D721Med (cell line): ENCODE measurements at regions not wholly inside any gene's neighbourhood (a gene's known extent, or its start where the extent isn't known, plus 50 kb on each side); places are given as distances from the start of the nearest gene placed in this dataset.

Experiments used
- DNase-seq: peaks from one replicate; pipeline ENCODE4 v3.0.0; 2011; ENCODE audit warnings: low spot score; ENCODE audit not compliant: insufficient read length
- FAIRE-seq: peaks from 2 replicates; lab custom pipeline; 2011; peaks lifted over from hg19 to GRCh38; lab: Jason Lieb, UNC
- TF ChIP-seq, protein P1 (sequence below): IDR thresholded peaks from 2 replicates; pipeline ENCODE4 v1.5.1; 2012; ENCODE audit warnings: mild to moderate bottlenecking, control low read depth; ENCODE audit not compliant: insufficient read depth; ENCODE audit errors: missing control alignments

DNA sequence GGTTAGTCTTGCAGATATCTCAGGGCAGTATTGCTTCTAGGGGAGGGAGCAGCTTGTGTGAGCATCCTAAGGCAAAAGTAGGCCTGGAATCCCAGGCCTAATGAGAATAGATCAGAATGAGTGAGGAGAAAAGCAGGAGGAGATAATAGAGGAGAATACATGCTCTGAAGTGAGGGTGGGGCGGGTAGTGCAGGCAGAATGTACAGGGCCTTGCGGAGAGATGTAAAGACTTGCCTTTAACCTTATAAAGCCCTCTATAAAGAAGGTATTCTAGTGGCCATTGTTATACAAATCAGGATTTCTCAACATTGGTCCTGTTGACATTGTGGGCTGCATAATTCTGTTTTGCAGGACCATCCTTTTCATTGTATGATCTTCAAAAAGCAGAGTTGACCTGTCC, 855.3 kb downstream of the PCDH7 start:
- FAIRE-seq: no peak
- no peak for DNase-seq
- TF ChIP-seq, protein P1, sequence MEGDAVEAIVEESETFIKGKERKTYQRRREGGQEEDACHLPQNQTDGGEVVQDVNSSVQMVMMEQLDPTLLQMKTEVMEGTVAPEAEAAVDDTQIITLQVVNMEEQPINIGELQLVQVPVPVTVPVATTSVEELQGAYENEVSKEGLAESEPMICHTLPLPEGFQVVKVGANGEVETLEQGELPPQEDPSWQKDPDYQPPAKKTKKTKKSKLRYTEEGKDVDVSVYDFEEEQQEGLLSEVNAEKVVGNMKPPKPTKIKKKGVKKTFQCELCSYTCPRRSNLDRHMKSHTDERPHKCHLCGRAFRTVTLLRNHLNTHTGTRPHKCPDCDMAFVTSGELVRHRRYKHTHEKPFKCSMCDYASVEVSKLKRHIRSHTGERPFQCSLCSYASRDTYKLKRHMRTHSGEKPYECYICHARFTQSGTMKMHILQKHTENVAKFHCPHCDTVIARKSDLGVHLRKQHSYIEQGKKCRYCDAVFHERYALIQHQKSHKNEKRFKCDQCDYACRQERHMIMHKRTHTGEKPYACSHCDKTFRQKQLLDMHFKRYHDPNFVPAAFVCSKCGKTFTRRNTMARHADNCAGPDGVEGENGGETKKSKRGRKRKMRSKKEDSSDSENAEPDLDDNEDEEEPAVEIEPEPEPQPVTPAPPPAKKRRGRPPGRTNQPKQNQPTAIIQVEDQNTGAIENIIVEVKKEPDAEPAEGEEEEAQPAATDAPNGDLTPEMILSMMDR: no peak

DNA sequence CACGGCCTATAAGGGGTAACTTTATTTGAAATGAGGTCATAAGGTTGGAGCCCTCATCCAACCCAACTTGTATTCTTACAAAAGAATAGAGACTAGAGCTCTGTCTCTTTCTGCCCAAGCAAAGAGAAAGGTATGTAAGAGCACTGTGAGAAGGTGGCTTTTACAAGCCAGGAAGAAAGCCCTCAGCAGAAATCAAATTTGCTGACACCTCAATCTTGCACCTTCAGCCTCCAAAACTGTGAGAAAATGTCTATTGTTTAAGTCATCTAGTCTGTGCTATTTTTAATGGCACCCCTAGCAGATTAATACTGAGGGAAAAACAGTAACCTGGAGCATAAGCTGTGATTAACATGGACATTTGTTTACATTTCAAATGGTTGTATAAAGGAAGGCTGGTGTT, 860.7 kb downstream of the PCDH7 start:
- DNase-seq: no peak
- TF ChIP-seq, protein P1: no peak
- no peak for FAIRE-seq

DNA sequence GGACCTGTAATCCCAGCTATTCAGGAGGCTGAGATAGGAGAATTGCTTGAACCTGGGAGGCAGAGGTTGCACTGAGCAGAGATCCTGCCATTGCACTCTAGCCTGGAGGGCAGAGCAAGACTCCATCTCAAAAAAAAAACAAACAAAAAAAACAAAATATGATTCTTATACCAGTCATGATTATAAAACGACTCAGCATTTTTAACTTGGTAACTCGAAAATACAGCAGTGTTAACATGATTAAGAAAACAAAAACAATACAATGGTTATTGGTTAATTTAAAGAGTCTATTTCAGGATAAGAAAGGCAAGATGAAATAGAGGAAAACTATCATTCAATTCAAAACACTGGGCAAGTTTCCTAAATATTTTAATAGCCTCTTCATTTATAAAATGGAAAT, 865.3 kb downstream of the PCDH7 start:
- FAIRE-seq: no peak

DNA sequence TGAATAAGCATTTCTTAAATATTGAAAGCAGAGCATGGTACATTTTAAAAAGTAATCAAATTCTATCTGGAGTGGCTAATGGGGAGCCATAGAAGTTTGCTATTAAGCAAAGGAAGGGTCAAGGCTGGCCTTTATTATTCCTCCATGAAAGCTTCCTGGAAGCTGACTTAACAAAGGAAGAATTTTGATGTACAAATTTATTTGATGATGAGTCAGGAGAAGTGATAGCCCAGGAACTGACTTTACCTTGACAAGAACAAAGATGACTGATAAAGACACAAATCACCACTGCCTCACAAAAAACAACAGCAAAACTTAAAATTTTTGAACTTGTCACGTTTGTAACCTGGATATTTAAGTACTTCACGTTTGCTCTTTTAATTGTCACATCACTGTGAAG, 872.1 kb downstream of the PCDH7 start:
- DNase-seq (no peak), FAIRE-seq (no peak)
- TF ChIP-seq, protein P1: no peak

More for the DNA sequence above, 865.3 kb downstream of the PCDH7 start:
- no peak for DNase-seq
- TF ChIP-seq, protein P1: no peak

DNA sequence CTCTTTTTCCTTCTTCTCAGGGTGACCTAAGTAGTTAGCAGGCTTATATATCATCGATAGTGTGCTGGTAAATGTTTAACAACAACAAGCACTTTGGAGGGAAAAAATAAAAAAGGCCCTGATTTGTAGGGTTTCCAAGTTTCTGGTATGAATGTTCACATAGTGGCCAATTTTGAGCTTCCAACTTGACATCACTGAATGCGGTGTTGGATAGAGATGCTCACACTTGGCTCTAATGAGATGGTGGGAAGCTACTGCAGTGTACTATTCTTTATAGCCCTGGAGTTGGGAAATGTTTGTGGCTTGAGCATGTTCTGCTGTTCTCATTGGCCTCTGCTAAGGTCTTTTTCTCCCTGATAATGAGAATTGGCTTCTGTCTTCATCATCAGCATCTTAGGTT, 875.3 kb downstream of the PCDH7 start:
- FAIRE-seq: no peak
- DNase-seq: no peak

DNA sequence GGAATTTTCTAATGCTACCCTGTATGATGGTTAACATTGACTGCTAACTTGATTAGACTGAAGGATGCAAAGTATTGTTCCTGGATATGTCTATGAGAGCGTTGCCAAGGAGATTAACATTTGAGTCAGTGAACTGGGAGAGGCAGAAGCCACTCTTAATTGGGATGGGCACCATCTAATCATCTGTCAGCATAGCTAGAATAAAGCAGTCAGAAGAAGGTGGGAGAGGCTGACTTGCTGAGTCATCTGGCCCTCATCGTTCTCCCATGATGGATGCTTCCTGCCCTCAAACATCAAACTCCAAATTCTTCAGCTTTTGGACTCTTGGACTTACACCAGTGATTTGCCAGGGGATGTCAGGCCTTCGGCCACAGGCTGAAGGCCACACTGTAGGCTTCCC, 878.5 kb downstream of the PCDH7 start:
- no peak for FAIRE-seq
- TF ChIP-seq, protein P1: no peak
- no peak for DNase-seq

More for the DNA sequence above, 875.3 kb downstream of the PCDH7 start:
- TF ChIP-seq, protein P1: no peak

DNA sequence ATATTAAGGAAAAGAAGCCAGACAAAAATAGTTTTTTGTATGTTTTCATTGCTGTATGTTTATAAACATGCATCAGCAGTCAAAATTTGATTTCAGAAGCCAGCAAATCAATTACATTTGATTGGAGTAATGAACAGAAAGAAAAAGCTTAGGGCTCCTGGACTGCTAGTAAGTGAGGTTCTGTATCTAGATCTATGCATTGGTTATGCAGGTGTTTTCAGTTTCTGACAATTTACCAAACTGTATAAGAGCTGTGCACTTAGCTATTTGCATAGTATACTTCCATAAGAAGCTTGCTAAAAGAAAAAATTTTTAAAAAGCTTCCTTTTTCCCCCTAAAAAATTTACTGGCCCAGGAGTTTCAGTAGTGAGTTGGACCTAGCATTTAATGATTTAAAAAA, 881.6 kb downstream of the PCDH7 start:
- DNase-seq (no peak), FAIRE-seq (no peak)
- TF ChIP-seq, protein P1: no peak
